ENCODE measurements at regions not wholly inside any gene's neighbourhood (a gene's known extent, or its start where the extent isn't known, plus 50 kb on each side); places are given as distances from the start of the nearest gene placed in this dataset.

DNA sequence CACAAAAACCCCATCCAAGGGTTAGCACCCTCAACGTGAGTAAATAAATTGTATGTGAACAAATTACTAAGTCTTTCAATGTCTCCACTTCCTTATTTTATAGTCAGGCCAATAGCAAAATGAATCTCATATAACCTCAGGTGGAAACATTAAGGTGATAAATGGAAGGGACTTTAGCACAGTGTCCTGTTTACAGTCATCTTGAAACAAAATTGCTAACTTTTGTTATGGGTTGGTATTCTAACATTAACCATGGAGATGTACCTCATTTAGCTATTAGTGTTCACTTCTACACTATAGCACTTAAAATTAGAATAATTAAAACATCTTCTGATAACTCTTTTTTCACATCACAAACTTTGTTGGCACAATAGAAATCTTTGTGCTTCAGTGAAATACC is 255.8 kb upstream of the CNTNAP2 start:
- TF ChIP-seq CTCF (IDR thresholded peaks at IDR 0.05): no peak
- no peak for TF ChIP-seq POLR2A (IDR thresholded peaks at IDR 0.05)

Data from sigmoid colon (tissue), 3 donors.